GM21529 (cell line): ENCODE measurements at regions not wholly inside any gene's neighbourhood (a gene's known extent, or its start where the extent isn't known, plus 50 kb on each side); places are given as distances from the start of the nearest gene placed in this dataset.

Experiments
- ATAC-seq: cut with Tn5 transposase; IDR thresholded peaks from one replicate; pipeline ENCODE4 v1.9.1; 2021; ENCODE audit not compliant: unreplicated experiment

DNA sequence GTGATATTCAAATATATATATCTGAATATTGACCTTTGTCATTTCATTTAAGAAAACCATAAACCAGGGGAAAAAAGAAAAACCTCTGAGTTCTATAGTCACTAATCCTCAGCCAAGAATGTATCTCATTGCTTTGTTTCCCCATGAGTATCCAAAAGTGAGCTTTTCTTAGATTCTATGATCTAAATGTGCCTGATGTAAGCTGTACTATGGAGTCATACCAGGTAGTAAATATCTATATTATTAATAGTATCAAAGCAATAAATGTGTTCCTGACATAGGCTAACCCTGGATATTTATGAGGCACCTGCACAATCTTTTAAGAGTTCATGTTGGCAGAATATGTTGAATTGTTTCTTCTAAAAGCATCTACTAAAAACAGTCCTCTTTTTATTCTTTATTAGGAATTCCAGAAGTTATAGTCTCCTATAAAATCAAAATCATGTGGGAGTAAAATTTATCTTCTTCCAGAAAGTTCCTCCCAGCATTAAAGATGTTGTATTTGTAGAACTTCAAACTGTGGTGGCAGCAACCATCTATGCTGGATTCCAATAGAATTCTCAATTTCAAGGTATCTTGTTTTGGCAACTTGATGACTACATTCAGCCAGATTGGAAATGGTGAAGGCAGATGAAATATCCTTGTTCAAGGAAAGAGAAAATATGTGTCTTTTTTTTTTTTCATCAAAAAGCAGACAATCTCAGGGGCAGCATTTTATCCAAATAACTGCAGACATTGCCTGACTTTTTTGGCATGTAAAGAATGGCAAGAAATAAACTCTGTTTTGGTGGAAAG, 139.7 kb upstream of the RASSF8 start:
- no peak for ATAC-seq

DNA sequence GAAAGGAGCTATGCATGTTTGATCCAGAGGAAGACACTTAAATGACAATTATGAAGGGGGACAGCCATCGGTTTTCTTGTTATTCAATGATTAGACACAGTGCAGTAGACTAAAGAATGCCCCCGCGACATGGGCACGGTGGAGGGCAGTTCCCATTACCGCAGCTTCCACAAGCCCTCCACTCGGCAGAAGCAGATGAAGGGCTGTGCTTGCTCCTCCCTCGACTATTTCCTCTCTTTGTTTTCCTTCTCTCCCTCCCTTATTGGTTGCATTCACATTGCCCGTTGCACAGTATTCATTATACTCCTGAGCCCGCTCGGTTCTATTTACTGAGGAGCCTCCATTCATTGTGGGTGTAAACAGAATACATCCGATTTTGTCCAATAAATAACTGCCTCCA, 138.8 kb upstream of the RASSF8 start:
- ATAC-seq: no peak

DNA sequence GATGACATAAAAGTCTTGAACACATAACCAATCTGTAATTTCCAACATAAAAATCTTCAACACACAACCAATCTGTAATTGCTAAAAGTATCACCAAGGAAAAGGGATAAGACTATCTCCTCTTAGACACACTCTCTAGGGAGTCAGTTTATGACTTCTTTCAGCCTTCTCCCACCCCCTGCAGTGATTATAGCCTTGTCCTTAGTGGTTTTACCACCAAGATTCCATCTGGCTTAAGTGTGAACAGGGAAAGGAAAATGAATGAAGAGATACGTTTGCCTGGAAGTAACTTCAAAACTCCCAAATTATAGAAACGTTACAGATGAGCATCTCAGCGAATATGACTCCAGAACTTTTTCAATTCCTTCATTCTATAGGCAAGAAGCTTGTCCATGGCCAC, 136.2 kb upstream of the RASSF8 start:
- ATAC-seq: no peak

DNA sequence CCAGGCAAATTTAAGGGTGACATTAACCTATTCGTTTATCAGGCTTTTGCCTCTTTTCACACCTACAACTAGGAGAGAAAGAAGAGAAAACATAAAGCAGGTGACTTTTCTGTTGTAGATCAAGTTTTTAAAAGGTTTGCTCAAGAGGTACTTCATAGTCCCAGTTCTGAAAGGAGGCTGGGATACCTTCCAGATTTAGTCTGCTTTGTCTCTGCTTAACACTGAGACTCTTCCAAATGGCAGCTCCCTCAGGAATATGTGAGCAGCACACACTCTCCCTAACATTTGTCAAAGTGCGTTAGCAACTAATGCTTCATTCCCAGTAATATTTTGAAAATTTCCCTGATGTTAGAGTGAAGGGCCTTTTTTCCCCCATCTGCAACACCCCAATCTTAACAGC, 133.7 kb upstream of the RASSF8 start:
- ATAC-seq: no peak

DNA sequence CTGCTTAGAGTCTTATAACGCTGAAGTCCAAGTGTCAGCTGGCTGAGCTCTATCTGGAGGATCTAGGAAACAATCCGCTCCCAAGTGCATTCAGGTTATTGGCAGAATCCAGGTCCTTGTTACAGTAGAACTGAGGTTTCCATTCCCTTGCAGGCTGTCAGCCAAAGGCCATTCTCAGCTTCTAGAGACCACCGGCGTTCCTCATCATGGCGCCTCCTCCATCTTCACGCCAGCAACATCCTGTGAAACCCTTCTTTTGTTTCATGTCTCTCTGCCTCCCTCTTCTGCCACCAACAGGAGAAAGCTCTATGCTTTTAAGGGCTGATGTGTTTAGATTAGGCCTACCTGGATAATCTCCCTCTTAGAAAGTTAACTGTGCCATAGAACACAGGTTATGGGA, 133.0 kb upstream of the RASSF8 start:
- no peak for ATAC-seq

DNA sequence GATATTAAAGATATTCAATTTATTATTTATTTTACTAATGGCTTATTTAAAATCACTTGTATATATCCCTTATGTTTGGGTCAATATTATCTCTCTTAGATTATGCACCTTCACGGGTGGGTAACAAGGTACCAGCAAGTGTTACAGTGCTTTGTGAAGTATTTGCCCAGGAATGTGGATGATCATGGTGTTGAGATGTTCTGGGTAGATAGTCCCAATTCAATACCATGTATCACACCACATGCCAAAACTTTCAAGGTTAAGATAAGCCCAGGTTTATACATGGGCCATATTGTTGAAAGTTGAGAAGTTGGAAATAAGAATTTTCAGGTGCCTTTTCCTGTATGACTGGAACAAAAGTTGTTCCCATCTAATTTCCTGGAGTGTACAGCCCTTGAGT, 131.3 kb upstream of the RASSF8 start:
- ATAC-seq: no peak

DNA sequence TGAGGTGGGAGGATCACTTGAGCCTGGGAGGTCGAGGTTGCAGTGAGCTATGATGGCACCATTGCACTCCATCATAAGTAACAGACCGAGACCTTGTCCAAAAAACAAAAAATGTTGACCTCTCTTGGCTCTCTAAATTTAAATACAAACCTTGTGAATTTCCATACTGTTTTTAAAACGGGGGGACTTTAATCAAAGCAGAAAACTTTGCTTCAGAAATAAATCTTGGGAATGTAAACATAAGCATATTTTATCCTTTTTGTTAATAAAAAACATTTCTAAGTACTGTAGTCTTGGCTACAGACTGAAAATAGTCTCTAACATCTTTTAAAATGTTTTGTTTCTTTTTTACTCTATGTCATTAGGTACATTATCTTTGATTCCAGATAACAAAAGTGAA, 130.7 kb upstream of the RASSF8 start:
- ATAC-seq: no peak

DNA sequence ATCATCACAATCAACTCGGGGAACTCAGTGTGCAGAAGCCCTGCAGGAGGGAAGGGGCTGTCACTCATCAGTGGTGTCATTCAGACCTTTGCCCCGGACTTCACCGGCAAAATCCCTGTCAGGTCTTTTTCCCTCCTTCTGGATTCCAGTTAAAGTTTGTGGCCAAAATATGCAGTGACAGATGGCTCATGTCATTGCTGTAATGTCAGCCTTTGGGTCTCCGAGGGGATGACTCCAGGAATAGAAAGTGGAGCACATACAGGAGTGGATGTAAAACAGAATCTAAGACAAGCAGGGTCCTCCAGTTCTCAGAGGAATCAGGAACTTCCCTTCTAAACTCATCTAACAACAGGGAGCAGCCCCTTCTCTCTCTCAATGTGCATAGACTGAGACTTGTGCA, 130.3 kb upstream of the RASSF8 start:
- no peak for ATAC-seq

DNA sequence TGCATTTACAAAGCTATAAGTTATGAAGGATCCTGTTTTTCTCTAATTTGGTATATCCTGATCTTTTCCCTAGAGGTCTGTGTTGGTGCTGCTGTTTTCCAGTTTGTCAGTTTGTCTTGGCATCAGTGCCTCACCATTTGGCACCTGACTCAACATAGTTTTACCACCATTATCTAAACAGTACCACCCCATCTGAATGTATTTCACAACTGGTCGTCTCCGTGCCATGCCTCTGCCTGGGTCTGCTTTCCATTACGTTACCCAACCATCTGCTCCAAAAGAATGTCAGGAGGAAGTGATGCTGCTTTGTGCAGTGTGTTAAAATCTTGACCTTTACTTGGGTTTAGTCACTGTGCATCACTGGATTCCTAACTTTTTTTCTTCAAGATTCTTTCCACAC, 129.3 kb upstream of the RASSF8 start:
- ATAC-seq: no peak

DNA sequence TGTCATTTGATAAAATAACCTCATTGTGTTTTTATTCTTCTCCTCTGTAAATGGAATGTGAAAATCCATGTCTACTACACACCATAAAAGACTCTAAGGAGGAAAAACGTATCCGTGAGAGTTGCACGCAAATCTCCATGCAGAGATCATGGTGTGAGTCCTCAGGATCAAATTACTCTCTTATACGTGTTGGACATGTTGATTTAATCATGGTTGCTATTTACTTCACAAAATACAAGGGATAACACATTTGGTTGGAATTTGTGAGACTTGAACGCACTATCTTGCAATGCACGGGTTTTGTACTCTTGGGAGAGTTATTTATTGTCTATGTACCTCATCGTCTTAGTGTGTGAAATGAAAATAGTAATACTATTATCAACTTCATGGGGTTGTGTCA, 128.0 kb upstream of the RASSF8 start:
- no peak for ATAC-seq

DNA sequence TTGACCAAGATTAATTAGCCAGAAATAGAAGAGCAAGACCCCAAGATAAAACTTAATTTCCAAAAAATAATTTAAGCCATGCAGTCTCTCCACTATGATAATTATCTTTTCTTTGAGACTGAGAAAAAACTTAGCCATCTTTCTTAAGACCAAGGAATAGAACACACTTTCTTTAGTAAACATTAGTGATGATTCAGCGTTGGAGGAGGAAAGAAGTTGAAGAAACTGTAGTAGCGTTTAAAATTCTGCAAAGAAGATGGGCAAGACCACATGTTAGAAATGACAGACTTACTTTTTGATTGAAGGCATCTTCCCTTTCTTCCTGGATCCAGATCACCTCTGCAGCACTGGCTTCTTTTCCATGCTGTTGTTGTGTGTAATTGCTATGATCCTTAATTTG, 124.8 kb upstream of the RASSF8 start:
- no peak for ATAC-seq

DNA sequence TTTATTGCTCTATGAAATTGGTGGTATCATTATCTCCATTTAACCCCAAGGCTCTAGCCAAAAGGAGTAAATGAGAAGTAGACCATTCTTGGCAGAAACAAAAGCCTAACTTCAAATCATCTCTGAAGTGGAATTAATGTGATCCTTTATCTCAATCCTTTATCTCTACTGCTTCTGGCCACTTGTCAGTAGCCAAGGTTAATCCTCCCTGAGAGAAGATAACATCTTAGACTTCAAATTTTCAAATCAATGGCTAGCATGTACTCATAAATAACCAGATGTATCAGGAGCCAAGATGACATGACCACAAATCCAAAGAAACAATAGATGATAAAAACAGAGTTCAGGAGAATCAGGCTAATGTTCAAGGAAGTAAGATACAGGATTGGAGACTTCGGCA, 123.1 kb upstream of the RASSF8 start:
- no peak for ATAC-seq

DNA sequence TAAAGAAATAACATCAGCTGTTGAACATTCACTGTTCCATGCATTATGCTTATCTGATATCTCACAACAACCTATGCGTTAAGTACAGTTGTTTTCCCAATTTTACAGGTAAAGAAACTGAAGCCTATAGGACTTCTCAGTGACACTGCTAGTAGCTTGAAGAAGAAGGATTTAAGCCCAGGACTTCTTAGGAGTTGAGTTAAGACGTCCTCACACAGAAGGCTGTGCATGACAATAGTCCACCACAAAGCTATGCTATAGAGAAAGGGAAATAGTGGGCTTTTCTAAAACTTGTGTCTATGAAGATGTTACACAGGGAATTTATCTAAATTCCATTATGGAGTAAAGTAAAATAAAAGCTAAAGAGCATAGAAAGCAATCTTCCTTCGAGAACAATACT, 120.5 kb upstream of the RASSF8 start:
- ATAC-seq: no peak

DNA sequence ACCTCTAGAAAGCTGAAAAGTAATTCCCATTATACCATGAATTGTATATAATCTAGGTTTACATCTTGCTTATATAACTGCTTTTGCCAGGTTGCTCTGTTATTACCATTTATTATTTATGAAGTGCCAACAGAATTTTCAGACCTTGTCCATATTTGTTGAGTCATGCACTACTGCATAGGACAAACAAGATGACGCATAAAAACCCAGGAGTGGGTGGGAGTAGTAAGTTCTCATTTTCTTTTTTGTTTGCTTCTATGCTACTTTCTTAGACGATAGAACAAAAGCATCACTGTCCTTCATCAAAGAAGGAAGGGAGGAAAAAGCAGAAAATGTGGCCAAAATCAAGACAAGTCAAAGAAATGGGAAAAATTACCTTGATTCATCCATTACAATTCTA, 119.0 kb upstream of the RASSF8 start:
- no peak for ATAC-seq

DNA sequence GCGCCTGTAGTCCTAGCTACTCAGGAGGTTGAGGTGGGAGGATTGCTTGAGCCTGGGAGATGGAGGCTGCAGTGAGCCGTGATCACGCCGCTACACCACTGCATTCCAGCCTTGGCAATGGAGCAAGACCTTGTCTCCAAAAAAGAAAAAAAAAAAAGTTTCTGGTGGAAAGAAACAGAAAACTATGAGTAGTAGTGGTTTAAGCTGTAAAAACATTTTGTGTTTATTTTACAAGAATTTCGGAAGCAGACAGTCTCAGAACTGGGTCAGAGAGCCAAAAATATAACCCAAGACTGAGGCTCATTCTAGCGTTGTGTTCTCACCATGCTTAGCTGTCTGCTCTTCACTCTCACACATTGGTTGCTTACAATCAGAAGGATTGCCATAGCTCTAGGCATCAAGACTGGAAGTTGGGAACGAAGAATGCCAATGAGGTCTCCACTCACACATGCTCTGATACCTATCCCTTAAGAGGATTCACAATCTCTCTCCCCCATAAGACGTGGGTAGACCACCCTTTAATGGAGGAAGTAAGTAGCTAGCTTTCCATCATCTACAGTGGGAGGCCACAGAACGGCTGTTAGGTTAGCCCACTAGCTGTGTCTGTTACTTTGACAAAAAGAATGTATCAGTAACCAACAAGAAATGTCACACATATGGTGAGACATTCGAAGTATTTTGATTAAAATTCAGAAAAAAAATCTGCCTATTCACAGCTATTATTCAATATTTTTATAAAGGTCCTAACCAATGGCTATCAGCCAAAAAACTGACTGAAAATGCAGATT, 117.6 kb upstream of the RASSF8 start:
- no peak for ATAC-seq

DNA sequence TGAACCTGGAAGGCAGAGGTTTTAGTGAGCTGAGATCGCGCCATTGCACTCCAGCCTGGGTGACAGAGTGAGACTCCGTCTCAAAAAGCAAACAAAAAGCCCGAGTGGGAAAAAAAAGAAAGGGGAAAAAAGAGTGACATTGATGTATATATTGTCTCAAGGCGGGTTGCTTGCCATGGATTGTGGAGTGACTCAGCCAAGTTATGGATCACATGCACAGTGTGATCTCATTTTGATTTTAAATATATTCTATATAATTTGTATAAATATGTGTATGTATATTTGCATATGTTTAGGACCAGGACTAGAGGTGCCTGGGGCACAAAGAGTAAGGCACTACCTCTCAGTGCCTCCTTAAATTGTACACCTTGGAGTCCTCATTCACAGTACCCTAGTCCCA, 116.2 kb upstream of the RASSF8 start:
- ATAC-seq: no peak

DNA sequence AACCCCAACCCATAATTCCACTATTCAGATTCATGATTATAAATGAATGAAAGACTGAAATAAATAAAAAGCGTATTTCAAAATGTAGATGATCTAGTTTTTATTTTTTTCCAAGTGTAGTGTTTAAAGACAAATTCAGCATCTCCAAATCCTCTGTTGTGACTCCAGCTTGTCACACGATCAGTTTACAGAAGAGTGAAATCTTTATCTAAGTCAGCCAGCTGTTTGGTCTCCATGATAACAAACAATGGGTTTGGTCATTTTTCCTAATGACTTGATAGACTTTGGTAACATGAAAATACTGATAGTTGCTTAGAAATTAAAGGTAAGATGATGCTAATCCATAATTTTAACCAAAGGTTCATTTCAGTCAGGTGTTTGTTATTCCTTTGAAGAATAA, 114.5 kb upstream of the RASSF8 start:
- no peak for ATAC-seq

DNA sequence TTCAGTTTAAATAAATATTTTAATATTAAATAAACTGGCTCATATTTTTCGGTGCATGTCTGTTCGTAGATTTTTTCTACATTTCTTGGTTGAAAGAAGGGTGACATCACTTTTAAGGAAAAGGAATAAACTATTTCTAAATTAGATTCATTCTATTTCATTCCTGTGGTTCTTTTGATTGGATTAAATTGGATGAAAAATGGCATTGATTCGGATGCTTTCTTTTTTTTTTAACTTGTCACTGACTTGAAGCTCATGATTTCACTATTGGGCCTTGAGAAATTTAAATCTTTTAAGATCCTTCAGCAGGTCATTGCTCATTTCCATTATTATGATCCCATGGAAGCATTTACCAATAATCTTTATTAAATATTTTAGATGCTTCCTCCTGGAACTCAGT, 113.1 kb upstream of the RASSF8 start:
- no peak for ATAC-seq

DNA sequence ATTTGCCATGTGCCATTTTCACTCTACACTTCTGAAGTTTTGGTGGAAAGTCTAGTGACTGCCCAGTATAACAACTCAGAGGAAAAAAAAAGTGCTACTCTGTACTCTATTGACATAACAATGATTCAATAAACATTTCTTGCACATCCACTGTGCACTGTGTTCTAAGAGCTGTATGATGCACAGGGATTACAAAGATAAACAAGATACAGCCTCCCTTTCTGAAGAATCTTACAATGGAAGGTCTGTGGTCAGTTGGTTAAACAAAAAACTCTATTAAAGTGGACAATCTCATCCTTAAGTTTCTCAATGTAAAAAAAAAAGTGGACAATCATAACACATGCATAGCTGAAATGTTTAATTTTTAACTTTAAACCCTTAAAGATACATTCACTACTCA, 105.7 kb upstream of the RASSF8 start:
- no peak for ATAC-seq

DNA sequence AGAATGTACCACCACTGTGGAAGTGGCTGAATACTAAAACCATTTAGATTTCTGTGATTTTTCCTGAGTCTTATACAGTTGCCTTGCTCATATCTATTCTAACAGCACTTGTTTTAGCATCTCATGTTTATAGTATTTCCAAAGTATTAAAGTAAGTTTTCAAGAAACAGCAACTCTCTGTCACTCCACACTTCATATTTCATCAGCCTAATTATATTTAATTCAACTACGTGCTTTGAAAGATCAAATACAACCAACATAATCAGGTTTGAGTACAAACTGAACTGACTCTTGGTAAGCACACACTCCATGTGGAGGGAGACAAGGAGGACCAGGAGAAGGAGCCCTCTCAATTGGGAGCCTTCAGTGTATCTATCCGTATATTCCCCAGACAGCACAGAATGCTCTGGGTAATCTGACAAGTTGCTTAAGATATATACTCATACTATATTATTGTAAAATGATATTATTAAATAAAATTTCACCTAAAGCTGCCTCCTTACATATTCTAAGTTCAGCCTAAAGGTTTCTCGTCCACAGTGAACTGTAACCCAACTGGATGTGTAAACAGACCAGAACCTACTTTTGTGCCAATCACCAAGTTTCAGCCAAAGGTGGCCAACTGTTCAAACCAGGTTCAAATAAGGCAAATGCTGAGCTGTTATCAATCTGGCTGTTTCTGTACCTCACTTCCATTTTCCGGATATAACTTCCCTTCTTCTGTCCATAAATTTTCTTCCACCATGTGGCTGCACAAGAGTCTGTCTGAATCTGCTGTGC, 105.0 kb upstream of the RASSF8 start:
- ATAC-seq: no peak

DNA sequence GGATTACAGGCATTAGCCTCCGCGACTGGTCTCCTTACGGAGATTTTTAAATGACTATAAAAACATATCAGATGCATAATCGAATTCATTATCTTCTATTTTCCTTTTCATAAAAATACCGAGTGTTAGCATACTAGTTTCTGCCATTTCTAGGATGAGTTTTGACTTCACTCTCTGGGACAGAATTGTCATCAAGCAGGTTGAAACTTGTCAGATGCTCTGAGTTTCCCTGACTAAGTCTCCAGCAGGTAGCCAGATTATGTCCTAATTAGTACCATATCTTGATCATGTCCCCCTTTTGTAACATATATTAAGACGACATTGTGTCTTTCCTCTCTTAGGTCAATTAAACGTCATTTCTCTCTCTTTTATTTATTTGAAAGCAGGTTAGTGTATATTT, 103.5 kb upstream of the RASSF8 start:
- ATAC-seq: no peak

DNA sequence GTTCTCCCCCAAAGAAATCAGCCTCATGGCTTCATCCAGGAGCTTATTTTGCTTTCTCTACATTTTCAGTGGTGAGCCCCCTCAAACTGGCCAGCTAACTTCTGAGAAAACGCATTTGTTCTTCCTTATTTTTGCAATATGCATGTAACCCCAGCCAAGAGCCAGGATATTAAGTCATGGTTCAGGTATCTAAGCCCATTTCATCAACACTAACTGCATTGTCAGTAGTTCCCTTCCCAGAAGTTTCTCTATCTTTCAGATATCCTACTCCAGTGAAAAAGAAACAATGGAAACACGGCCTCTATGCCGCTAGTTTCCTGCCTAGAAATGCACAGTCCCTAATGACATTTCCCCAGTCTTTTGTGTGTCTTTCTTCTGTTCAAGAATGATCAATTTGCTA, 102.8 kb upstream of the RASSF8 start:
- ATAC-seq: no peak
